K562 (cell line): ENCODE measurements at regions not wholly inside any gene's neighbourhood (a gene's known extent, or its start where the extent isn't known, plus 50 kb on each side); places are given as distances from the start of the nearest gene placed in this dataset.

Experiments
- ATAC-seq: fragments of 200-7000 bp; cut with Tn5 transposase; 3 replicates; pipeline ENCODE4 v1.9.1; 2020; ENCODE audit warnings: moderate library complexity
- BruUV-seq: library from RNA; stranded (reverse); fragments of 400-500 nt; replicated peaks from 2 replicates; lab custom pipeline; 2021; lab: Mats Ljungman, UMichigan
- CTCF ChIA-PET: fragments of 300-600 bp; formaldehyde crosslinking; extraction: SDS; loops from one replicate; lab custom pipeline; 2021; ENCODE audit warnings: low intra/inter-chr PET ratio; lab: Yijun Ruan, JAX
- POLR2A ChIA-PET: fragments of 300-600, 350-650 bp; sonication (Branson Sonifier 250); formaldehyde crosslinking; extraction: SDS; loops from one replicate; lab custom pipeline; 2021; ENCODE audit warnings: antibody characterized with exemption, inconsistent platforms; lab: Yijun Ruan, JAX
- DNase-seq, 4 experiments: peaks; one replicate each; pipeline versions ENCODE4 v3.0.0 to v3.0.0-alpha.2; 2011 to 2018; ENCODE audit warnings: low spot score in 3 of 4, mixed read lengths in 3 of 4; ENCODE audit errors: extremely low read depth in 1 of 4
- FAIRE-seq: peaks from 2 replicates; lab custom pipeline; 2011; peaks lifted over from hg19 to GRCh38; lab: Jason Lieb, UNC
- H2AFZ ChIP-seq: 2 replicates; pipeline ENCODE4 v1.6.0; 2011; ENCODE audit warnings: low read depth, low read length, control low read depth, inconsistent platforms
- H3K27ac ChIP-seq: fragments of 200-600 bp; 3 replicates; pipeline ENCODE4 v1.8.0; 2011; ENCODE audit warnings: low read depth, mild to moderate bottlenecking, control low read depth, inconsistent platforms, low read length, moderate library complexity, mixed read lengths; ENCODE audit errors: extremely low read depth
- H3K27me3 ChIP-seq, 2 experiments: fragments of 300-600 bp in 1 of 2; 2 replicates in 1 of 2; 3 replicates in 1 of 2; pipeline versions ENCODE4 v1.6.0 to v1.8.0; 2011; ENCODE audit warnings: inconsistent platforms in 2 of 2, low read length in 2 of 2, mild to moderate bottlenecking in 1 of 2, mixed read lengths in 1 of 2, moderate library complexity in 1 of 2; ENCODE audit not compliant: control insufficient read depth in 2 of 2, insufficient read depth in 2 of 2
- H3K36me3 ChIP-seq: fragments of 300-600 bp; 3 replicates; pipeline ENCODE4 v1.8.0; 2011; ENCODE audit warnings: mild to moderate bottlenecking, low read length, inconsistent platforms; ENCODE audit not compliant: control insufficient read depth, insufficient read depth
- H3K4me1 ChIP-seq, 2 experiments: fragments of 200-600 bp in 1 of 2; replicated peaks in 1 of 2; 2 replicates in 1 of 2; 3 replicates in 1 of 2; pipeline versions ENCODE4 v1.5.1 to v1.8.0; 2011; ENCODE audit warnings: inconsistent platforms in 2 of 2, low read length in 2 of 2, mild to moderate bottlenecking in 1 of 2, mixed read lengths in 1 of 2, moderate library complexity in 1 of 2; ENCODE audit not compliant: control insufficient read depth in 2 of 2, insufficient read depth in 2 of 2
- H3K4me2 ChIP-seq: 2 replicates; pipeline ENCODE4 v1.6.1; 2011; ENCODE audit warnings: low read length, control low read depth, inconsistent platforms, mixed read lengths; ENCODE audit not compliant: insufficient read depth
- H3K4me3 ChIP-seq: fragments of 200-600 bp; sonication (generic), shearing (Covaris generic); 2 replicates; pipeline ENCODE4 v1.5.1; 2016; ENCODE audit warnings: control low read depth, inconsistent platforms
- H3K79me2 ChIP-seq: fragments of 200-600 bp; 3 replicates; pipeline ENCODE4 v1.8.0; 2011; ENCODE audit warnings: low read length, inconsistent platforms; ENCODE audit not compliant: control insufficient read depth, insufficient read depth
- H3K9ac ChIP-seq, 2 experiments: 2 replicates each; pipeline versions ENCODE4 v1.6.0 to v1.6.1; 2011; ENCODE audit warnings: low read depth in 2 of 2, low read length in 2 of 2, control low read depth in 1 of 2, inconsistent platforms in 1 of 2, mild to moderate bottlenecking in 1 of 2, mixed read lengths in 1 of 2; ENCODE audit not compliant: insufficient read depth in 1 of 2
- H3K9me1 ChIP-seq: one replicate; pipeline ENCODE4 v1.6.0; 2011; ENCODE audit warnings: inconsistent platforms, mild to moderate bottlenecking, low read length, moderate library complexity; ENCODE audit not compliant: control insufficient read depth, insufficient read depth
- H3K9me3 ChIP-seq: replicated peaks from 2 replicates; pipeline ENCODE4 v1.5.1; 2011; ENCODE audit warnings: low read depth, low read length, inconsistent platforms; ENCODE audit not compliant: control insufficient read depth, insufficient read depth
- H4K20me1 ChIP-seq: replicated peaks from 2 replicates; pipeline ENCODE4 v1.6.1; 2011; ENCODE audit warnings: low read length, inconsistent platforms, mixed read lengths; ENCODE audit not compliant: control insufficient read depth, insufficient read depth
- RBM39 ChIP-seq: fragments of 200-400 bp; formaldehyde crosslinking; optimal IDR thresholded peaks from 2 replicates; pipeline ENCODE3; 2018; ENCODE audit warnings: low read depth, low read length
- ZFP91 ChIP-seq: sonication (generic); formaldehyde crosslinking; IDR thresholded peaks from 2 replicates; pipeline ENCODE4 v1.8.0; 2022; ENCODE audit warnings: mild to moderate bottlenecking, missing genetic modification reagents
- WGBS: fragments of 100-300 bp; shearing (Covaris generic); methylation state at CpG from one replicate; pipeline ENCODE4 v1.1.6; 2016; ENCODE audit warnings: low coverage, mixed read lengths; ENCODE audit not compliant: insufficient coverage; ENCODE audit errors: missing lambda C conversion rate; 5-methylcytosine and 5-hydroxymethylcytosine counted together
- in situ Hi-C: fragments of 300-500 bp; cut with MboI; formaldehyde crosslinking; loops from 4 replicates; pipeline ENCODE4 v1.15.0; 2018; ENCODE audit warnings: inconsistent platforms, mixed read lengths
- intact Hi-C: fragments of 100-400 bp; cut with micrococcal nuclease; formaldehyde crosslinking; loops from 2 replicates; pipeline ENCODE4 v1.14.2; 2022
- TF ChIP-seq, protein P1 (sequence below): fragments of 250-450 bp; sonication (Bioruptor Pico); IDR thresholded peaks from 2 replicates; pipeline ENCODE4 v1.6.1; 2021; ENCODE audit warnings: mild to moderate bottlenecking

DNA sequence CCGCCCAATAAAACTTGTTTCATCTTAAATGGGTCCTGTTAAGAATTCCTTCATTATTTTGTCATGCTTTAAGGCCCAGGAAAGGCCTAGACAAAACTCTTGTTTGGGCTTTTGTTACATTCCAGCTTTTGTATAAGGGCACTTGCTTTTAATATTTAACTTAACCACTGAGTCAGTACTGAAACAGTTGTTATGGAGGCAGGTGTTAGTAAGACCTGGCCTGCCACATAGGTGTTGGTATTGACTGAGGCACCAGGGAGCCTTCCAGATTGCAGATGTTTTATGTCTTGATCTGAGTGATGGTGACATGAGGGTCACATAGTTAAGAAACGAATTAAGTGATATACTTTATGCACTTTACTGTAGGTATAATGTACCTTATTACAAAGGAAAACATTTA lies 274.9 kb upstream of the TGFBR2 start:
- no peaks in the 10 kb centered on the region for H3K4me1 ChIP-seq
- TF ChIP-seq, protein P1, sequence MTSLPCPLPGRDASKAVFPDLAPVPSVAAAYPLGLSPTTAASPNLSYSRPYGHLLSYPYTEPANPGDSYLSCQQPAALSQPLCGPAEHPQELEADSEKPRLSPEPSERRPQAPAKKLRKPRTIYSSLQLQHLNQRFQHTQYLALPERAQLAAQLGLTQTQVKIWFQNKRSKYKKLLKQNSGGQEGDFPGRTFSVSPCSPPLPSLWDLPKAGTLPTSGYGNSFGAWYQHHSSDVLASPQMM (CRISPR knock-in tag): no peak
- TF ChIP-seq RBM39 (no peak), ZFP91 (CRISPR knock-in tag) (no peak)
- no peak for ATAC-seq
- H3K9ac ChIP-seq: no peak overlapping the region
- H3K9me1 ChIP-seq: no peaks in the 10 kb centered on the region
- no peaks in the 10 kb centered on the region for H4K20me1 ChIP-seq
- intact Hi-C loops (no loop called here), in situ Hi-C loops (no loop called here)
- H3K4me3 ChIP-seq: no peak overlapping the region
- no peaks in the 10 kb centered on the region for H3K27me3 ChIP-seq
- no peak for DNase-seq
- H3K4me2 ChIP-seq: no peak overlapping the region
- ChIA-PET POLR2A (no interaction called here), CTCF (no interaction called here)
- H2AFZ ChIP-seq: no peak overlapping the region
- BruUV-seq: no TSS peak
- H3K36me3 ChIP-seq: no peaks in the 10 kb centered on the region
- no peaks in the 10 kb centered on the region for H3K79me2 ChIP-seq
- no peak overlapping the region for H3K27ac ChIP-seq
- 0% methylated on average over 2 of the region's 2 CpGs for WGBS
- no peak for FAIRE-seq
- H3K9me3 ChIP-seq: no peaks in the 10 kb centered on the region
